MM.1S (cell line): ENCODE measurements at regions not wholly inside any gene's neighbourhood (a gene's known extent, or its start where the extent isn't known, plus 50 kb on each side); places are given as distances from the start of the nearest gene placed in this dataset.

Experiments used
- CTCF ChIP-seq: fragments of 300-600 bp; sonication (generic); IDR thresholded peaks from 2 replicates; pipeline ENCODE4 v1.5.1; 2016; ENCODE audit warnings: antibody characterized with exemption, low read length, mixed read lengths
- EZH2 ChIP-seq: fragments of 300-600 bp; sonication (generic); optimal IDR thresholded peaks from 2 replicates; pipeline ENCODE3; 2017; ENCODE audit warnings: low read depth, mild to moderate bottlenecking, antibody characterized with exemption, low read length, mixed read lengths
- EZH2phosphoT487 ChIP-seq: fragments of 300-600 bp; sonication (generic); IDR thresholded peaks from 2 replicates; pipeline ENCODE4 v1.6.1; 2018; ENCODE audit warnings: antibody characterized with exemption, low read length

DNA sequence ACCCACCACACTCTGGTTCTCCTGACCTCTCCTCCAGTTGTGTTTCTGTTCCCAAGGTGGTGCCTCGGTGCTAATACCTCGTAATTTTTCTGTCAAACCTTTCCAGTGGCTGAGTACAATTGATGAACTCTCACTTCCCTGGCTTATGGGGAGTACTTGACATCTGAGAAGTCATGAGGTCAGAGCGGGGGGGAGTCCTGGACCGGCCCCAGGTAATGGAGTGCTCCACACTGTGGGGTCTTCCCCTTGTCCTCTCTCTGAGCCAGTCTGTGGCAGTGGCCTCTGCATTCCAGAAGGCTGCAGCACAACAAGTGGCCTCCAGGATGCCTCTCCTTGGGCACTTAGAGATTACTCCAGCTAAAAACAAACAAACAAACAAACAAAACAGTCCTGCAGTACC, 122.5 kb upstream of the TRIM2 start:
- TF ChIP-seq EZH2 (no peak), CTCF (no peak), EZH2phosphoT487 (no peak)
